HepG2 (cell line): ENCODE measurements at regions not wholly inside any gene's neighbourhood (a gene's known extent, or its start where the extent isn't known, plus 50 kb on each side); places are given as distances from the start of the nearest gene placed in this dataset.

Source experiments
- BORCS8-MEF2B ChIP-seq: sonication (generic); formaldehyde crosslinking; IDR thresholded peaks from 2 replicates; pipeline ENCODE4 v1.8.0; 2022; ENCODE audit warnings: mild to moderate bottlenecking, missing genetic modification reagents
- DPF2 ChIP-seq: sonication (generic); formaldehyde crosslinking; IDR thresholded peaks from 2 replicates; pipeline ENCODE4 v1.4.0; 2020; ENCODE audit warnings: mild to moderate bottlenecking, low read depth, missing genetic modification reagents, borderline replicate concordance
- FOXA3 ChIP-seq: IDR thresholded peaks from 2 replicates; pipeline ENCODE4 v1.6.1; 2016; ENCODE audit warnings: missing genetic modification reagents, missing compliant biosample characterization
- KAT2B ChIP-seq: fragments of 150-350 bp; IDR thresholded peaks from 2 replicates; pipeline ENCODE4 v1.6.1; 2014; ENCODE audit warnings: low read depth, low read length, borderline replicate concordance
- PHF21A ChIP-seq: sonication (generic); formaldehyde crosslinking; IDR thresholded peaks from 2 replicates; pipeline ENCODE4 v1.5.0; 2020; ENCODE audit warnings: mild to moderate bottlenecking, missing genetic modification reagents
- RNF219 ChIP-seq: sonication (generic); formaldehyde crosslinking; IDR thresholded peaks from 2 replicates; pipeline ENCODE4 v1.5.0; 2020; ENCODE audit warnings: mild to moderate bottlenecking, missing genetic modification reagents
- SMAD1 ChIP-seq: sonication (generic); formaldehyde crosslinking; IDR thresholded peaks from 2 replicates; pipeline ENCODE4 v1.4.0; 2020; ENCODE audit warnings: missing genetic modification reagents, low read depth, mild to moderate bottlenecking, borderline replicate concordance
- SMC3 ChIP-seq: IDR thresholded peaks from 2 replicates; pipeline ENCODE4 v1.6.1; 2011; ENCODE audit warnings: low read length, improper control_type of control experiment
- SP140L ChIP-seq: sonication (generic); formaldehyde crosslinking; IDR thresholded peaks from 2 replicates; pipeline ENCODE4 v1.4.0; 2020; ENCODE audit warnings: missing genetic modification reagents, borderline replicate concordance
- TBX2 ChIP-seq: sonication (generic); formaldehyde crosslinking; IDR thresholded peaks from 2 replicates; pipeline ENCODE4 v1.5.0; 2020; ENCODE audit warnings: missing genetic modification reagents, mild to moderate bottlenecking, borderline replicate concordance
- ZBTB40 ChIP-seq, 2 experiments: fragments of 450-650 bp in 1 of 2; sonication (generic) in 1 of 2; formaldehyde crosslinking in 1 of 2; IDR thresholded peaks; 2 replicates each; pipeline versions ENCODE4 v1.6.1 to v1.8.0; 2016 to 2022; ENCODE audit warnings: antibody characterized with exemption in 1 of 2, mild to moderate bottlenecking in 1 of 2, missing genetic modification reagents in 1 of 2
- ZFX ChIP-seq: sonication (generic); formaldehyde crosslinking; IDR thresholded peaks from 2 replicates; pipeline ENCODE4 v1.4.0; 2020; ENCODE audit warnings: mild to moderate bottlenecking, low read depth, missing genetic modification reagents, moderate library complexity
- ZNF124 ChIP-seq: sonication (generic); formaldehyde crosslinking; IDR thresholded peaks from 2 replicates; pipeline ENCODE4 v1.4.0; 2020; ENCODE audit warnings: missing genetic modification reagents
- ZNF367 ChIP-seq: sonication (generic); formaldehyde crosslinking; IDR thresholded peaks from 2 replicates; pipeline ENCODE4 v1.4.0; 2020; ENCODE audit warnings: missing genetic modification reagents, borderline replicate concordance
- ZNF569 ChIP-seq: sonication (generic); formaldehyde crosslinking; IDR thresholded peaks from 2 replicates; pipeline ENCODE4 v1.5.0; 2020; ENCODE audit warnings: mild to moderate bottlenecking, missing genetic modification reagents, moderate library complexity, borderline replicate concordance
- ZNF788 ChIP-seq: sonication (generic); formaldehyde crosslinking; IDR thresholded peaks from 2 replicates; pipeline ENCODE4 v1.5.0; 2020; ENCODE audit warnings: mild to moderate bottlenecking, missing genetic modification reagents, borderline replicate concordance

- TF ChIP-seq ZNF367 (CRISPR knock-in tag) (no peak), PHF21A (peak; percentile 52; the same call in 1 of the 2 replicates), FOXA3 (CRISPR knock-in tag) (peak; percentile 32; the same call in 1 of the 2 replicates), SMC3 (0 out of 2 replicates have a peak, but pooled peaks have one; percentile 11), TBX2 (CRISPR knock-in tag) (peak; percentile 56; the same call in 1 of the 2 replicates), SMAD1 (no peak), DPF2 (CRISPR knock-in tag) (peak; percentile 30; the same call in 1 of the 2 replicates), ZFX (peak; percentile 67; the same call in 1 of the 2 replicates), ZNF788 (CRISPR knock-in tag) (no peak), ZBTB40 (IDR thresholded peaks at IDR 0.05) (no peak), ZBTB40 (CRISPR knock-in tag; IDR thresholded peaks at IDR 0.05) (no peak), RNF219 (no peak), BORCS8-MEF2B (CRISPR knock-in tag) (0 out of 2 replicates have a peak, but pooled peaks have one; percentile 4), SP140L (CRISPR knock-in tag) (no peak), ZNF569 (CRISPR knock-in tag) (0 out of 2 replicates have a peak, but pooled peaks have one; percentile 26), ZNF124 (CRISPR knock-in tag) (0 out of 2 replicates have a peak, but pooled peaks have one; percentile 19), KAT2B (no peak)
These were observed 60.0 kb upstream of the ZFAND3 start (continued) for GRCh38 chr6:37759221-37760144.
